SU-DHL-6 (cell line): ENCODE measurements at regions not wholly inside any gene's neighbourhood (a gene's known extent, or its start where the extent isn't known, plus 50 kb on each side); places are given as distances from the start of the nearest gene placed in this dataset.

Source experiments
- H2AFZ ChIP-seq: fragments of 200-600 bp; sonication (generic); 2 replicates; pipeline ENCODE4 v1.6.1; 2014; ENCODE audit warnings: low read depth, mild to moderate bottlenecking, moderate library complexity, mixed read lengths, antibody characterized with exemption, low read length; ENCODE audit not compliant: severe bottlenecking
- H3F3A ChIP-seq: fragments of 200-600 bp; shearing (Covaris generic); 2 replicates; pipeline ENCODE4 v1.6.0; 2016; ENCODE audit warnings: antibody characterized with exemption, mild to moderate bottlenecking; ENCODE audit not compliant: insufficient read depth
- H3K27ac ChIP-seq: fragments of 200-600 bp; sonication (generic); 2 replicates; pipeline ENCODE4 v1.5.1; 2016; ENCODE audit warnings: low read depth, mild to moderate bottlenecking, low read length, moderate library complexity, mixed read lengths
- H3K27me3 ChIP-seq: fragments of 200-600 bp; sonication (generic), shearing (Covaris generic); 2 replicates; pipeline ENCODE4 v1.6.0; 2014; ENCODE audit warnings: mild to moderate bottlenecking, low read length
- H3K36me3 ChIP-seq: fragments of 200-600 bp; sonication (generic); 2 replicates; pipeline ENCODE4 v1.6.1; 2014; ENCODE audit warnings: mild to moderate bottlenecking, low read length, mixed read lengths
- H3K4me2 ChIP-seq: fragments of 300-600, 200-600 bp; shearing (Covaris generic), sonication (generic); 2 replicates; pipeline ENCODE4 v1.6.0; 2014; ENCODE audit warnings: low read length, low read depth, mild to moderate bottlenecking; ENCODE audit not compliant: poor library complexity, severe bottlenecking
- H3K4me3 ChIP-seq: fragments of 200-600 bp; sonication (generic); 2 replicates; pipeline ENCODE4 v1.5.1; 2014; ENCODE audit warnings: antibody characterized with exemption, low read length, mild to moderate bottlenecking, mixed read lengths; ENCODE audit not compliant: insufficient read depth, poor library complexity, severe bottlenecking
- H3K79me2 ChIP-seq: fragments of 200-600 bp; sonication (generic); 2 replicates; pipeline ENCODE4 v1.6.1; 2014; ENCODE audit warnings: mild to moderate bottlenecking, low read length, moderate library complexity; ENCODE audit not compliant: insufficient read depth
- H3K9ac ChIP-seq: fragments of 200-600 bp; sonication (generic); 2 replicates; pipeline ENCODE4 v1.7.0; 2014; ENCODE audit warnings: mild to moderate bottlenecking, low read length
- H3K9me2 ChIP-seq: fragments of 200-600 bp; sonication (generic); replicated peaks from 2 replicates; pipeline ENCODE4 v1.6.1; 2014; ENCODE audit warnings: low read length; ENCODE audit not compliant: insufficient read depth
- H3K9me3 ChIP-seq: fragments of 200-600 bp; sonication (generic); 2 replicates; pipeline ENCODE4 v1.6.1; 2014; ENCODE audit warnings: low read length, mixed read lengths; ENCODE audit not compliant: insufficient read depth
- H4K20me1 ChIP-seq: fragments of 200-600 bp; sonication (generic); 2 replicates; pipeline ENCODE4 v1.6.1; 2014; ENCODE audit warnings: low read depth, mild to moderate bottlenecking, antibody characterized with exemption, low read length, moderate library complexity, mixed read lengths
- CTCF ChIP-seq: fragments of 200-600 bp; sonication (generic); IDR thresholded peaks from one replicate; pipeline ENCODE4 v1.5.1; 2017; ENCODE audit warnings: antibody characterized with exemption, mild to moderate bottlenecking, low read length, moderate library complexity; ENCODE audit not compliant: insufficient read depth, poor library complexity, severe bottlenecking
- EZH2phosphoT487 ChIP-seq: fragments of 200-600 bp; sonication (generic), shearing (Covaris generic); conservative IDR thresholded peaks from 2 replicates; pipeline ENCODE4 v1.6.1; 2018; ENCODE audit warnings: mild to moderate bottlenecking, antibody characterized with exemption, low read length, moderate library complexity, mixed read lengths

GRCh38 chr5:63310644-63311043 is 651.6 kb downstream of the HTR1A start:
- Histone ChIP-seq H3K9me2 (no peaks in the 10 kb centered on the region), H3K79me2 (no peaks in the 10 kb centered on the region), H3K9me3 (no peaks in the 10 kb centered on the region), H4K20me1 (no peaks in the 10 kb centered on the region), H3K4me2 (no peak overlapping the region), H2AFZ (no peak overlapping the region), H3F3A (no peaks in the 10 kb centered on the region), H3K36me3 (no peaks in the 10 kb centered on the region), H3K9ac (no peak overlapping the region), H3K27me3 (no peaks in the 10 kb centered on the region), H3K4me3 (no peak overlapping the region), H3K27ac (no peak overlapping the region)
- no peak for TF ChIP-seq CTCF
- TF ChIP-seq EZH2phosphoT487: no peak

DNA sequence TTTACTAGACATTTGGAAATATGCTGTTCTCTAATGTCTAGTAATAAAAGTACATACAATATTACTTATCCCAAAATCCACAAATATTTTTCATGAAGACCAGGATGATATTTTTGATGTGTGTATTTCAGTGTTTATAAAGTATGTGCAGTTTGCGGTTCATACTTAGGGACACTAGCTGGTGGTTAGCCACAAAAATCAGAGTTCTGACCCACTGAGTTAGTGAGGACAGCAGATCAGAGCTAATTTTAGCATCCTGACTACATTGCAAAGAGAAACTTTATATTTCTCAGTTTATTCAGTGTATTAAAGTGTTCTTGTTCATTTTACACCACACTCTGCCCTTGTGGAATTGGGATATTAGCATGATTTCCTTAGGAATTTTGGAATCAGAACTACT is 655.3 kb downstream of the HTR1A start:
- Histone ChIP-seq H3K27ac (no peak overlapping the region), H3K4me3 (no peak overlapping the region)

DNA sequence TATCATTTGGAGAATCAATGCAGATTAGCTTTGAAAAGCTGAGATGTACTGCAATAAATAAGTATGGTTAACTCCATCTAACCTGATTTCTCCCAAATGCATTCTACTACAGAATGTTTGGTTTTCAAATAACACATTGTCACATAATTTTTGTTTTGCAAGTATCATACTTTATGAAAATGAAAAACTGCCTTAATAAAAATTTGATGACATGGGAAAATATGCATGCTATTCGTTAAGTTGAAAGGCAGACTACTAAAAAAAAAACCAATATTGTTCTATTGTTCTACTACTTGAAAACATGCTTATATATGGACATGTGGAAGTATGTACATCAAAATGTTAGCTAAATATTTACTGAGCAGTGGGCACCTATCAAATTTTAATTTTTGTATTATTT is 668.9 kb downstream of the HTR1A start:
- Histone ChIP-seq H3K27ac (no peak overlapping the region), H3K9me2 (no peaks in the 10 kb centered on the region), H3K27me3 (no peaks in the 10 kb centered on the region), H3K9ac (no peak overlapping the region), H3K4me3 (no peak overlapping the region), H3K4me2 (no peak overlapping the region), H3K9me3 (no peaks in the 10 kb centered on the region), H3K36me3 (no peaks in the 10 kb centered on the region), H2AFZ (no peak overlapping the region), H3F3A (no peaks in the 10 kb centered on the region), H3K79me2 (no peaks in the 10 kb centered on the region), H4K20me1 (no peaks in the 10 kb centered on the region)
- TF ChIP-seq CTCF: no peak
- no peak for TF ChIP-seq EZH2phosphoT487

More for the DNA sequence above, 655.3 kb downstream of the HTR1A start:
- Histone ChIP-seq H2AFZ (no peak overlapping the region), H3K27me3 (no peaks in the 10 kb centered on the region), H3K9ac (no peak overlapping the region), H3K9me3 (no peaks in the 10 kb centered on the region), H3F3A (no peaks in the 10 kb centered on the region), H3K36me3 (no peaks in the 10 kb centered on the region), H3K9me2 (no peaks in the 10 kb centered on the region), H3K79me2 (no peaks in the 10 kb centered on the region), H3K4me2 (no peak overlapping the region), H4K20me1 (no peaks in the 10 kb centered on the region)
- TF ChIP-seq CTCF (no peak), EZH2phosphoT487 (no peak)

DNA sequence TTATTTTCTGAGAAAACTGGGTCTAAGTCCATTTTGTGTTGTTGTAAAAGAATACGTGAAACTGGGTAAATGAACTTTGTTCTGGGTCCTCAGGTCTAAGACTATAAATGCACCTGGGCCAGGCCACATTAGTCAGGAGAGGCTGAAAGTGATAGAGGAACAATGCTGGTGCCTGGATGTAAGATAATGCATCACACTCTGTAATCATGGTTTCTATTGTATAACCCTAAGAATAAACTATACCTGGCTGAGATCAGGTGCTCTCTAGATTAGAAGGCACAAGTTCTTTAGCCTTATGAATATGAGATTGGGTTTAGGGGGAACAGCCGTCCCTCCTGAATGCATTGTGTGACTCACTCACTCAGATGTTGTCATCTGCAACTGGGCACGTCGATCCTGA is 675.5 kb downstream of the HTR1A start:
- no peak overlapping the region for H3K4me2 ChIP-seq
- H3K9ac ChIP-seq: no peak overlapping the region
- no peaks in the 10 kb centered on the region for H3K36me3 ChIP-seq
- no peak overlapping the region for H3K4me3 ChIP-seq
- no peaks in the 10 kb centered on the region for H3F3A ChIP-seq
- no peaks in the 10 kb centered on the region for H4K20me1 ChIP-seq
- TF ChIP-seq EZH2phosphoT487: no peak
- no peak for TF ChIP-seq CTCF
- H3K79me2 ChIP-seq: no peaks in the 10 kb centered on the region
- no peaks in the 10 kb centered on the region for H3K27me3 ChIP-seq
- no peaks in the 10 kb centered on the region for H3K9me3 ChIP-seq
- no peak overlapping the region for H2AFZ ChIP-seq
- H3K9me2 ChIP-seq: no peaks in the 10 kb centered on the region
- no peak overlapping the region for H3K27ac ChIP-seq
